K562 (cell line): ENCODE measurements at regions not wholly inside any gene's neighbourhood (a gene's known extent, or its start where the extent isn't known, plus 50 kb on each side); places are given as distances from the start of the nearest gene placed in this dataset.

Experiments used
- ATAC-seq: fragments of 200-7000 bp; cut with Tn5 transposase; 3 replicates; pipeline ENCODE4 v1.9.1; 2020; ENCODE audit warnings: moderate library complexity
- BruUV-seq: library from RNA; stranded (reverse); fragments of 400-500 nt; replicated peaks from 2 replicates; lab custom pipeline; 2021; lab: Mats Ljungman, UMichigan
- CTCF ChIA-PET: fragments of 300-600 bp; formaldehyde crosslinking; extraction: SDS; loops from one replicate; lab custom pipeline; 2021; ENCODE audit warnings: low intra/inter-chr PET ratio; lab: Yijun Ruan, JAX
- POLR2A ChIA-PET: fragments of 300-600, 350-650 bp; sonication (Branson Sonifier 250); formaldehyde crosslinking; extraction: SDS; loops from one replicate; lab custom pipeline; 2021; ENCODE audit warnings: antibody characterized with exemption, inconsistent platforms; lab: Yijun Ruan, JAX
- DNase-seq, 4 experiments: peaks; one replicate each; pipeline versions ENCODE4 v3.0.0 to v3.0.0-alpha.2; 2011 to 2018; ENCODE audit warnings: low spot score in 3 of 4, mixed read lengths in 3 of 4; ENCODE audit errors: extremely low read depth in 1 of 4
- FAIRE-seq: peaks from 2 replicates; lab custom pipeline; 2011; peaks lifted over from hg19 to GRCh38; lab: Jason Lieb, UNC
- H2AFZ ChIP-seq: 2 replicates; pipeline ENCODE4 v1.6.0; 2011; ENCODE audit warnings: low read depth, low read length, control low read depth, inconsistent platforms
- H3K27ac ChIP-seq: fragments of 200-600 bp; 3 replicates; pipeline ENCODE4 v1.8.0; 2011; ENCODE audit warnings: low read depth, mild to moderate bottlenecking, control low read depth, inconsistent platforms, low read length, moderate library complexity, mixed read lengths; ENCODE audit errors: extremely low read depth
- H3K27me3 ChIP-seq, 2 experiments: fragments of 300-600 bp in 1 of 2; 2 replicates in 1 of 2; 3 replicates in 1 of 2; pipeline versions ENCODE4 v1.6.0 to v1.8.0; 2011; ENCODE audit warnings: inconsistent platforms in 2 of 2, low read length in 2 of 2, mild to moderate bottlenecking in 1 of 2, mixed read lengths in 1 of 2, moderate library complexity in 1 of 2; ENCODE audit not compliant: control insufficient read depth in 2 of 2, insufficient read depth in 2 of 2
- H3K36me3 ChIP-seq: fragments of 300-600 bp; 3 replicates; pipeline ENCODE4 v1.8.0; 2011; ENCODE audit warnings: mild to moderate bottlenecking, low read length, inconsistent platforms; ENCODE audit not compliant: control insufficient read depth, insufficient read depth
- H3K4me1 ChIP-seq, 2 experiments: fragments of 200-600 bp in 1 of 2; replicated peaks in 1 of 2; 2 replicates in 1 of 2; 3 replicates in 1 of 2; pipeline versions ENCODE4 v1.5.1 to v1.8.0; 2011; ENCODE audit warnings: inconsistent platforms in 2 of 2, low read length in 2 of 2, mild to moderate bottlenecking in 1 of 2, mixed read lengths in 1 of 2, moderate library complexity in 1 of 2; ENCODE audit not compliant: control insufficient read depth in 2 of 2, insufficient read depth in 2 of 2
- H3K4me2 ChIP-seq: 2 replicates; pipeline ENCODE4 v1.6.1; 2011; ENCODE audit warnings: low read length, control low read depth, inconsistent platforms, mixed read lengths; ENCODE audit not compliant: insufficient read depth
- H3K4me3 ChIP-seq: fragments of 200-600 bp; sonication (generic), shearing (Covaris generic); 2 replicates; pipeline ENCODE4 v1.5.1; 2016; ENCODE audit warnings: control low read depth, inconsistent platforms
- H3K79me2 ChIP-seq: fragments of 200-600 bp; 3 replicates; pipeline ENCODE4 v1.8.0; 2011; ENCODE audit warnings: low read length, inconsistent platforms; ENCODE audit not compliant: control insufficient read depth, insufficient read depth
- H3K9ac ChIP-seq, 2 experiments: 2 replicates each; pipeline versions ENCODE4 v1.6.0 to v1.6.1; 2011; ENCODE audit warnings: low read depth in 2 of 2, low read length in 2 of 2, control low read depth in 1 of 2, inconsistent platforms in 1 of 2, mild to moderate bottlenecking in 1 of 2, mixed read lengths in 1 of 2; ENCODE audit not compliant: insufficient read depth in 1 of 2
- H3K9me1 ChIP-seq: one replicate; pipeline ENCODE4 v1.6.0; 2011; ENCODE audit warnings: inconsistent platforms, mild to moderate bottlenecking, low read length, moderate library complexity; ENCODE audit not compliant: control insufficient read depth, insufficient read depth
- H3K9me3 ChIP-seq: replicated peaks from 2 replicates; pipeline ENCODE4 v1.5.1; 2011; ENCODE audit warnings: low read depth, low read length, inconsistent platforms; ENCODE audit not compliant: control insufficient read depth, insufficient read depth
- H4K20me1 ChIP-seq: replicated peaks from 2 replicates; pipeline ENCODE4 v1.6.1; 2011; ENCODE audit warnings: low read length, inconsistent platforms, mixed read lengths; ENCODE audit not compliant: control insufficient read depth, insufficient read depth
- FOXK2 ChIP-seq, 2 experiments: fragments of 450-650 bp; IDR thresholded peaks in 1 of 2; conservative IDR thresholded peaks in 1 of 2; 2 replicates each; pipeline ENCODE4 v1.6.1; 2016; ENCODE audit warnings: low read depth in 2 of 2, mild to moderate bottlenecking in 1 of 2
- LARP7 ChIP-seq: fragments of 450-650 bp; IDR thresholded peaks from 2 replicates; pipeline ENCODE4 v1.6.1; 2016
- MCM2 ChIP-seq: fragments of 450-650 bp; IDR thresholded peaks from 2 replicates; pipeline ENCODE4 v1.6.1; 2017; ENCODE audit warnings: low read depth, mild to moderate bottlenecking
- MYC ChIP-seq, 2 experiments: fragments of 250-450 bp in 1 of 2; sonication (Bioruptor Pico) in 1 of 2; IDR thresholded peaks; 2 replicates each; pipeline versions ENCODE4 v1.5.1 to v1.6.1; 2012 to 2021; ENCODE audit warnings: low read depth in 2 of 2, borderline replicate concordance in 1 of 2, improper control_type of control experiment in 1 of 2, low read length in 1 of 2, mild to moderate bottlenecking in 1 of 2, moderate library complexity in 1 of 2
- OTX1 ChIP-seq: fragments of 450-650 bp; formaldehyde crosslinking; IDR thresholded peaks from 2 replicates; pipeline ENCODE4 v1.4.0; 2022; ENCODE audit warnings: mild to moderate bottlenecking
- ZNF197 ChIP-seq: fragments of 200-800 bp; sonication (Bioruptor generic); IDR thresholded peaks from 2 replicates; pipeline ENCODE4 v1.6.1; 2016; ENCODE audit warnings: low read depth, missing genetic modification characterization, missing compliant biosample characterization
- ZNF316 ChIP-seq: fragments of 450-650 bp; IDR thresholded peaks from 2 replicates; pipeline ENCODE4 v1.6.1; 2016
- WGBS: fragments of 100-300 bp; shearing (Covaris generic); methylation state at CpG from one replicate; pipeline ENCODE4 v1.1.6; 2016; ENCODE audit warnings: low coverage, mixed read lengths; ENCODE audit not compliant: insufficient coverage; ENCODE audit errors: missing lambda C conversion rate; 5-methylcytosine and 5-hydroxymethylcytosine counted together
- in situ Hi-C: fragments of 300-500 bp; cut with MboI; formaldehyde crosslinking; loops from 4 replicates; pipeline ENCODE4 v1.15.0; 2018; ENCODE audit warnings: inconsistent platforms, mixed read lengths
- intact Hi-C: fragments of 100-400 bp; cut with micrococcal nuclease; formaldehyde crosslinking; loops from 2 replicates; pipeline ENCODE4 v1.14.2; 2022
- TF ChIP-seq, protein P1 (sequence below): sonication (generic); formaldehyde crosslinking; IDR thresholded peaks from 2 replicates; pipeline ENCODE4 v1.8.0; 2022; ENCODE audit warnings: missing genetic modification reagents, mild to moderate bottlenecking, borderline replicate concordance

DNA sequence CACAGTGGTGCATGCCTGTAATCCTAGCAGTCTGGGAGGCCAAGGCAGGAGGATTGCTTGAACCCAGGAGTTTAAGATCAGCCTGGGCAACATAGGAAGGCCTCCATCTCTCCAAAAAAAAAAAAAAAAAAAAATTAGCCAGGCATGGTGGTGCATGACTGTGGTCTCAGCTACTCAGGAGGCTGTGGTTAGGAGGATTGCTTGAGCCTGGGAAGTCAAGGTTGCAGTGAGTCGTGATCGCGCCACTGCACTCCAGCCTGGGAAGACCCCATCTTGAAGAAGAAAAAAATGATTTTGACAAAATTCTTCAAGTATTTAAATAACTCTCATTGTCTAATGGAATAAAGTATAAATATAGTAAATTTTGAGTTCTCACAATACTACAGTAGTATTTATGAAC is 219.2 kb upstream of the SSTR1 start:
- FAIRE-seq = no peak
- 0% methylated on average over 3 of the region's 3 CpGs for WGBS
- no peaks in the 10 kb centered on the region for H4K20me1 ChIP-seq
- no peak overlapping the region for H2AFZ ChIP-seq
- no peak overlapping the region for H3K27ac ChIP-seq
- in situ Hi-C loops = no loop called here
- no peak for DNase-seq
- H3K4me1 ChIP-seq = no peaks in the 10 kb centered on the region
- ATAC-seq = no peak
- no peak overlapping the region for H3K4me3 ChIP-seq
- POLR2A ChIA-PET = no interaction called here
- CTCF ChIA-PET = no interaction called here
- H3K9me3 ChIP-seq = no peaks in the 10 kb centered on the region; the same call in 1 of the 2 replicates
- no peak overlapping the region for H3K4me2 ChIP-seq
- H3K9me1 ChIP-seq = no peaks in the 10 kb centered on the region
- no peak overlapping the region for H3K9ac ChIP-seq
- no peaks in the 10 kb centered on the region for H3K27me3 ChIP-seq
- no TSS peak for BruUV-seq
- intact Hi-C loops = no loop called here
- H3K79me2 ChIP-seq = no peaks in the 10 kb centered on the region
- no peak for TF ChIP-seq ZNF316
- no peak for TF ChIP-seq MCM2
- no peak for TF ChIP-seq LARP7
- TF ChIP-seq MYC (IDR thresholded peaks at IDR 0.05; ENCODE audit: low read depth, low read length) = no peak
- TF ChIP-seq MYC (CRISPR knock-in tag; IDR thresholded peaks at IDR 0.05; ENCODE audit: borderline replicate concordance, low read depth) = no peak
- no peak for TF ChIP-seq OTX1 (CRISPR knock-in tag)
- no peak for TF ChIP-seq ZNF197 (CRISPR knock-in tag)
- TF ChIP-seq, protein P1, sequence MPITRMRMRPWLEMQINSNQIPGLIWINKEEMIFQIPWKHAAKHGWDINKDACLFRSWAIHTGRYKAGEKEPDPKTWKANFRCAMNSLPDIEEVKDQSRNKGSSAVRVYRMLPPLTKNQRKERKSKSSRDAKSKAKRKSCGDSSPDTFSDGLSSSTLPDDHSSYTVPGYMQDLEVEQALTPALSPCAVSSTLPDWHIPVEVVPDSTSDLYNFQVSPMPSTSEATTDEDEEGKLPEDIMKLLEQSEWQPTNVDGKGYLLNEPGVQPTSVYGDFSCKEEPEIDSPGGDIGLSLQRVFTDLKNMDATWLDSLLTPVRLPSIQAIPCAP (CRISPR knock-in tag) = no peak
- TF ChIP-seq FOXK2 (conservative IDR thresholded peaks at IDR 0.05 in 1 of 2, IDR thresholded peaks at IDR 0.05 in 1 of 2; ENCODE audit: low read depth in 2 of 2) = no peak
- no peaks in the 10 kb centered on the region for H3K36me3 ChIP-seq
